IMR-90 (cell line): ENCODE measurements at regions not wholly inside any gene's neighbourhood (a gene's known extent, or its start where the extent isn't known, plus 50 kb on each side); places are given as distances from the start of the nearest gene placed in this dataset.

Experiments used
- ATAC-seq: fragments of 200-7000 bp; cut with Tn5 transposase; 2 replicates; pipeline ENCODE4 v1.9.1; 2020; ENCODE audit warnings: low read depth, mild to moderate bottlenecking, moderate library complexity
- BruUV-seq: library from RNA; stranded (reverse); fragments of 400-500 nt; replicated peaks from 2 replicates; lab custom pipeline; 2021; lab: Mats Ljungman, UMichigan
- CTCF ChIA-PET: fragments of 300-600 bp; formaldehyde crosslinking; extraction: SDS; loops from one replicate; lab custom pipeline; 2021; ENCODE audit warnings: antibody characterized with exemption; lab: Yijun Ruan, JAX
- POLR2A ChIA-PET: fragments of 300-600 bp; sonication (Branson Sonifier 250); formaldehyde crosslinking; loops from one replicate; lab custom pipeline; 2022; ENCODE audit warnings: antibody characterized with exemption; ENCODE audit not compliant: unreplicated experiment; lab: Charles Lee
- DNase-seq: peaks from one replicate; pipeline ENCODE4 v3.0.0; 2013
- H2AFZ ChIP-seq: replicated peaks from 2 replicates; pipeline ENCODE3; 2013; ENCODE audit warnings: low read length, mild to moderate bottlenecking; ENCODE audit not compliant: poor library complexity
- H2AK5ac ChIP-seq: 2 replicates; pipeline ENCODE4 v1.6.1; 2013; ENCODE audit warnings: low read depth, low read length, inconsistent platforms
- H2AK9ac ChIP-seq: replicated peaks from 2 replicates; pipeline ENCODE3; 2013; ENCODE audit warnings: mild to moderate bottlenecking, low read depth, low read length, moderate library complexity; ENCODE audit not compliant: poor library complexity
- H2BK120ac ChIP-seq: 2 replicates; pipeline ENCODE4 v1.6.1; 2013; ENCODE audit warnings: low read depth, low read length, inconsistent platforms
- H2BK15ac ChIP-seq: 3 replicates; pipeline ENCODE4 v1.6.1; 2013; ENCODE audit warnings: low read depth, low read length, inconsistent platforms
- H2BK20ac ChIP-seq: 2 replicates; pipeline ENCODE4 v1.6.1; 2013; ENCODE audit warnings: low read depth, mild to moderate bottlenecking, inconsistent platforms, low read length, moderate library complexity
- H2BK5ac ChIP-seq: 2 replicates; pipeline ENCODE4 v1.6.1; 2013; ENCODE audit warnings: mild to moderate bottlenecking, low read depth, low read length, inconsistent platforms; ENCODE audit not compliant: poor library complexity, severe bottlenecking
- H3K14ac ChIP-seq: replicated peaks from 2 replicates; pipeline ENCODE4 v1.6.1; 2013; ENCODE audit warnings: low read depth, low read length, inconsistent platforms
- H3K18ac ChIP-seq: 2 replicates; pipeline ENCODE4 v1.6.1; 2013; ENCODE audit warnings: low read depth, low read length, control low read depth
- H3K23ac ChIP-seq: 2 replicates; pipeline ENCODE4 v1.6.1; 2013; ENCODE audit warnings: low read depth, low read length, inconsistent platforms
- H3K27ac ChIP-seq: 2 replicates; pipeline ENCODE4 v1.5.1; 2013; ENCODE audit warnings: mild to moderate bottlenecking, control low read depth, low read length; ENCODE audit not compliant: insufficient read depth
- H3K27me3 ChIP-seq: 2 replicates; pipeline ENCODE4 v1.6.1; 2013; ENCODE audit warnings: low read length; ENCODE audit not compliant: control insufficient read depth, insufficient read depth
- H3K36me3 ChIP-seq: 2 replicates; pipeline ENCODE4 v1.6.1; 2013; ENCODE audit warnings: low read length, mixed read lengths; ENCODE audit not compliant: control insufficient read depth, insufficient read depth
- H3K4ac ChIP-seq: 2 replicates; pipeline ENCODE4 v1.6.1; 2013; ENCODE audit warnings: low read depth, low read length, inconsistent platforms
- H3K4me1 ChIP-seq: 2 replicates; pipeline ENCODE4 v1.6.1; 2013; ENCODE audit warnings: low read length, mixed read lengths; ENCODE audit not compliant: control insufficient read depth, insufficient read depth
- H3K4me2 ChIP-seq: 2 replicates; pipeline ENCODE4 v1.6.1; 2013; ENCODE audit warnings: low read depth, mild to moderate bottlenecking, control low read depth, low read length, moderate library complexity
- H3K4me3 ChIP-seq: 2 replicates; pipeline ENCODE4 v1.5.1; 2013; ENCODE audit warnings: low read depth, mild to moderate bottlenecking, control low read depth, low read length, moderate library complexity; ENCODE audit not compliant: insufficient read depth
- H3K56ac ChIP-seq: 2 replicates; pipeline ENCODE4 v1.6.1; 2013; ENCODE audit warnings: low read length, inconsistent platforms; ENCODE audit not compliant: insufficient read depth; ENCODE audit errors: extremely low read depth
- H3K79me1 ChIP-seq, 2 experiments: 2 replicates each; pipeline ENCODE4 v1.6.1; 2013; ENCODE audit warnings: low read length in 2 of 2, inconsistent platforms in 1 of 2, low read depth in 1 of 2
- H3K9ac ChIP-seq: 2 replicates; pipeline ENCODE4 v1.6.1; 2013; ENCODE audit warnings: low read depth, low read length, control low read depth
- H3K9me1 ChIP-seq: 2 replicates; pipeline ENCODE4 v1.6.1; 2013; ENCODE audit warnings: low read length, inconsistent platforms; ENCODE audit not compliant: insufficient read depth
- H3K9me3 ChIP-seq: 2 replicates; pipeline ENCODE4 v1.6.1; 2013; ENCODE audit warnings: low read length; ENCODE audit not compliant: control insufficient read depth, insufficient read depth
- H4K20me1 ChIP-seq: 2 replicates; pipeline ENCODE4 v1.6.1; 2013; ENCODE audit warnings: low read length, inconsistent platforms; ENCODE audit not compliant: insufficient read depth
- H4K5ac ChIP-seq: 2 replicates; pipeline ENCODE4 v1.6.1; 2013; ENCODE audit warnings: mild to moderate bottlenecking, low read depth, low read length, control low read depth
- H4K8ac ChIP-seq, 2 experiments: 2 replicates each; pipeline ENCODE4 v1.6.1; 2013; ENCODE audit warnings: low read depth in 2 of 2, low read length in 2 of 2, control low read depth in 1 of 2, inconsistent platforms in 1 of 2
- H4K91ac ChIP-seq: 2 replicates; pipeline ENCODE4 v1.6.1; 2013; ENCODE audit warnings: low read depth, low read length, inconsistent platforms; ENCODE audit not compliant: insufficient read depth
- MAFK ChIP-seq: IDR thresholded peaks from 2 replicates; pipeline ENCODE4 v1.6.1; 2012; ENCODE audit warnings: low read depth, low read length, improper control_type of control experiment
- MAZ ChIP-seq: IDR thresholded peaks from 2 replicates; pipeline ENCODE4 v1.6.1; 2012; ENCODE audit warnings: low read depth, mild to moderate bottlenecking, low read length, improper control_type of control experiment, moderate library complexity, borderline replicate concordance
- RAD21 ChIP-seq: IDR thresholded peaks from 2 replicates; pipeline ENCODE4 v1.6.1; 2012; ENCODE audit warnings: low read length, improper control_type of control experiment
- SMC3 ChIP-seq: fragments of 150-350 bp; IDR thresholded peaks from 2 replicates; pipeline ENCODE4 v1.6.1; 2016; ENCODE audit warnings: low read depth, mild to moderate bottlenecking, antibody characterized with exemption, low read length, moderate library complexity
- USF2 ChIP-seq: fragments of 150-350 bp; IDR thresholded peaks from 2 replicates; pipeline ENCODE4 v1.6.1; 2017; ENCODE audit warnings: mild to moderate bottlenecking, antibody characterized with exemption, low read length, low read depth
- WGBS, 2 experiments: methylation state at CpG; one replicate each; pipeline versions ENCODE4 v1.1.5 to v1.1.7; 2013; ENCODE audit warnings: missing lambda C conversion rate in 2 of 2; ENCODE audit not compliant: insufficient read length in 1 of 2; ENCODE audit errors: extremely low coverage in 2 of 2; 5-methylcytosine and 5-hydroxymethylcytosine counted together
- dilution Hi-C: fragments of 300-500 bp; cut with HindIII; formaldehyde crosslinking; loops from one replicate; pipeline ENCODE4 v1.14.3; 2018; ENCODE audit warnings: low sequenced_read_pairs; ENCODE audit not compliant: unreplicated experiment
- in situ Hi-C: fragments of 300-500 bp; cut with MboI; formaldehyde crosslinking; loops from 3 replicates; pipeline ENCODE4 v1.14.3; 2019; ENCODE audit warnings: low sequenced_read_pairs, inconsistent platforms, mixed read lengths
- intact Hi-C: fragments of 100-400 bp; cut with micrococcal nuclease; formaldehyde crosslinking; loops from 2 replicates; pipeline ENCODE4 v1.10.0; 2022

DNA sequence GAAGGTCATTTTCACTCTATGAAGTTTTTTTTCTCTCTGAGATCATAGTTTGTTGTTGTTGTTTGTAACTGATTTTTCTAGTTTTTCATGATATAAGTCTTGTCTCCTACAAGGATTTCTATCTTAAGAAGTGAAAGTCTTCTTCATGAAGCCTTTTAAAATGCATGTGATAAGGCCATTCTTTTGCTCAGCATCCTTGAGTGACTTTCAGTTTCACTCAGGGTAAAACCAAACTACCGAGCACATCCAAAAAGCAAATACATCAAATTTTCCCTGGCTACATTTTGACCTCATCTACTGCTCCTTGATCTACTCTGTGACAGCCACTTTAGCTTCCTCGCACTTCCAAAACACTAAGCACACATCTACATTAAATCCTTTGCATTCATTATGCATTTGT lies 580.7 kb downstream of the KCTD8 start:
- Histone ChIP-seq H3K14ac (no peak overlapping the region), H3K9ac (no peak overlapping the region), H2BK120ac (no peak overlapping the region), H3K27me3 (no peaks in the 10 kb centered on the region), H2AFZ (no peak overlapping the region), H2AK9ac (no peak overlapping the region), H3K4me1 (no peaks in the 10 kb centered on the region), H3K9me1 (no peaks in the 10 kb centered on the region), H4K8ac (no peak overlapping the region), H3K36me3 (no peaks in the 10 kb centered on the region), H3K4me3 (no peak overlapping the region), H4K20me1 (no peaks in the 10 kb centered on the region), H2BK20ac (no peak overlapping the region), H2BK5ac (no peak overlapping the region), H3K27ac (no peak overlapping the region), H3K23ac (no peak overlapping the region), H4K5ac (no peak overlapping the region), H3K18ac (no peak overlapping the region), H2AK5ac (no peak overlapping the region), H3K4ac (no peak overlapping the region), H2BK15ac (no peak overlapping the region), H3K56ac (no peak overlapping the region), H3K4me2 (no peak overlapping the region), H3K79me1 (no peaks in the 10 kb centered on the region), H4K91ac (no peak overlapping the region), H3K9me3 (peaks cover 2% of the 10 kb centered on the region; the same call in 1 of the 2 replicates)
- BruUV-seq = no TSS peak
- ChIA-PET POLR2A (no interaction called here), CTCF (no interaction called here)
- ATAC-seq (no peak), DNase-seq (no peak)
- intact Hi-C loops = no loop called here
- TF ChIP-seq USF2 (no peak), MAZ (no peak), SMC3 (no peak), RAD21 (no peak), MAFK (no peak)
- WGBS, 2 experiments = 29% methylated on average over 1 of the region's 2 CpGs; no CpG with 5 or more reads in 1 of the 2 experiments
- in situ Hi-C loops = no loop called here
- dilution Hi-C loops = no loop called here
